Left kidney (tissue), 1 donor: ENCODE measurements at regions not wholly inside any gene's neighbourhood (a gene's known extent, or its start where the extent isn't known, plus 50 kb on each side); places are given as distances from the start of the nearest gene placed in this dataset.
A peak's percentile ranks its signal among the peaks of the same experiment; 100 is the strongest.
"Not testable (repeated sequence)": the region's sequence is repeated elsewhere in the genome, so short reads cannot be mapped to it uniquely, and the experiment has no call there.

Experiments
- DNase-seq: peaks from one replicate; pipeline ENCODE4 v3.0.0-alpha.2; 2013

GRCh38 chr11:128156486-128156885 is 430.9 kb downstream of the ETS1 start:
- no peak for DNase-seq

DNA sequence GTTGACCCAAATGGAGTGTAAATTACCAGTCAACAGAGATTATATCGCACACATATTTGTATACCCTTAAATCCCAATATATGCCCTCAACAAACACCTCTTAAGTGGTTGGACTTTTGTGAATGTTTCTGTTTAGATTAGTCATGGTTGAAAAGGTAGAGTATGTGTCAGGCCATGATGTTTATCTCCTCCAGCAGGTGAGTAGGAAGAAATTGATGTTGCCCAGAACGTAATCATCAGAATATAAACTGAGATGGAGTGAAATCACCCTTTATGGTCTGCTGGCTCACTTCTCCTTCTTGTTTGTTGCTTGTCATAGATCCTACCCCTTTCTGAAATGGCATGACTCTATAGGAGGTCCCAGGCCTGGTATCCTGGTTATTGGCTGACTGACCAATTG is 431.8 kb downstream of the ETS1 start:
- no peak for DNase-seq

DNA sequence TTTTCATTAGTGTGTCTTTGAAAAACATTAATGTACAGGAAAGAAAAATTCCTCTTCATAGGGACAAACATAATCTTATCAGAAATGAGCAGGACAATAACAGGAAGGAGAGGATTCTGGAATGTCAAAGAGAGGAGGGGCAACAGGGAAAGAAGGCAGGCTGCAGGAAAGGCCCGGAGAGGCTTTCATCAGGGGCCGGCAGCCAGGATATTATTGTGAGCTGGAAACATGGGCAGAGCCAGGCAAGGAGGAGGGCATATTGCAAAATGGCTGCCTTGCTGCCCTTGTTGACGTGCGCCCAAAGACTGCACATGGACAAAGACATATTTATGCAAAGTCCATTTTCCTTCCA is 433.7 kb downstream of the ETS1 start:
- DNase-seq = no peak

- no peak for DNase-seq
These were observed 434.3 kb downstream of the ETS1 start for GRCh38 chr11:128152796-128153696.

GRCh38 chr11:128151780-128152179 is 435.6 kb downstream of the ETS1 start:
- no peak for DNase-seq

DNA sequence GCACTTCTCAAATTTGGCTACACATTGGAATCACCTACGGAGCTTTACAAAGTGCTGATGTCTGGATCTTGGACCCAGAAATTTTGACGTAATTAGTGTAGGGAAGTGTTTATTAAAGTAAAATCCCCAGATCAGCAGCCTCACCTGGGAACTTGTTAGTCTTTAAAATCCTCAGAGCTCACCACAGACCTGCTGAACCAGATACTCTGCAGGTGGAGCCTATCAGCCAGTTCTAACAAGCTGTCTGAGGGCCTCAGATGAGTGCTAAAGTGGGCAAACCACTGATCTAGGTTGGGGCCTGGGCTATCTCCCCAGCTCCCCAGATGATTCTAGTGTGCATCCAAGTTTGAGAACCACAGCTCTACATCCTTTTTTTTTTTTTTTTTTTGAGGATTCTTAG is 436.0 kb downstream of the ETS1 start:
- no peak for DNase-seq

- DNase-seq = no peak
These were observed 439.1 kb downstream of the ETS1 start for GRCh38 chr11:128148208-128148607.

- no peak for DNase-seq
These were observed 440.3 kb downstream of the ETS1 start for GRCh38 chr11:128146926-128147605.

GRCh38 chr11:128140293-128140692 is 447.1 kb downstream of the ETS1 start:
- not testable (repeated sequence) for DNase-seq

GRCh38 chr11:128135451-128135850 is 451.9 kb downstream of the ETS1 start:
- DNase-seq = no peak

DNA sequence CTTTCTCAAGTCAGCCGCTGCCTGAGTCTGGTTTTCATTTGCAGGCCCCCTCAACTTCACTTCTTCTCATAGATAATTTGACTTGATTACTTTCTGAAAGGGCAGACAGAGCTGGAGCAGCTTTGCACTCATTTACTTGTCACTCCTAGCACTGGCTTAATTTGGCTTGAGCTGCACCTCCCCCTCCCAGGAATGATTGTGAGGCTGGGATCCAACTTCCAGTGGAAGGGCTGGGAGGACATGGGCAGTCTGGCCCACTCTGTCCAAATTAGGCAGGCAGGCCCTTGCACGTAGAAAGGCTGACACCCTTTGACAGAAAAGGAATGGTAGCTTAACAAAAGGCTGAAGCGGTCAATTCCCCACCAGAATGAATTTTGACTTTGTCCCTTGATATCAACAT is 453.9 kb downstream of the ETS1 start:
- peak; percentile 26 for DNase-seq

DNA sequence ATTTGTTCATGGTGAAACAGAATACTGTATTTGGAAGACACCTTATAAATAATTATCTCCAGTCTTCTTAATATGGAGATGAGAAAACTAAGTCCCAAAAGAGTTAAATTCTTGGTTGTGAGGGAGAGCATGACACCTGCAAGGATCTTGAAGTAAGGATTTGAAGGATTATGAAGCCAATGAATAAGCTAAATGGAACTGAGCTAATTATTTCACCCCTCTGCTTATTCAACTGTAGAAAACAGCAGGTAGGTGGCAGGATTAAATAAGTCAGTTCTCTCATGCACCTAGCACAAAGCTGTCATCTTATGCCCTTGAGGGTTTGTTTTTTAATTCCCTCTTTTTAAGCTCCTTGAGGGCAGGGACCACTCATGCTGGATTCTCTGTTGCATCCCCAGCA is 457.3 kb downstream of the ETS1 start:
- DNase-seq = no peak

DNA sequence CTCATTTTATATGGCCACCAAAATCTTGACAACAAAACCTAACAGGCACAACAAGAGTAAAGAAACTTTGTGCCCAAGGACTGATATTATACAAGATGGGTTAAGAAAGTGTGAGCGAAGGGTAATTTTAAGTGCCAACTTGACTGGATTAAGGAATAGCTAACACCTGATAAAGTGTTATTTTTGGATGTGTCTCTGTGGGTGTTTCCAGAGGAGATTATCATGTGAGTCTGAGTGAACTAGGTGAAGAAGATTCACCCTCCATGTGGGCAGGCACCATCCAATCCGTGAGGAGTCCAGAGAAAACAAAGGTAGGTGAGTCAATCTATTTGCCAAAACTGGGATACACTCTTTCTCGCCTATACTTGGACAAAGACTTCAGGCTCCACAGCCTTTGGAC is 461.6 kb downstream of the ETS1 start:
- DNase-seq = no peak

- DNase-seq = peak; percentile 33
These were observed 470.5 kb downstream of the ETS1 start for GRCh38 chr11:128116885-128117284.

- peak; percentile 14 for DNase-seq
These were observed 470.9 kb downstream of the ETS1 start for GRCh38 chr11:128116447-128116846.

- DNase-seq = no peak
These were observed 481.4 kb downstream of the ETS1 start for GRCh38 chr11:128105950-128106349.

GRCh38 chr11:128105511-128105910 is 481.8 kb downstream of the ETS1 start:
- no peak for DNase-seq

GRCh38 chr11:128103278-128103873 is 484.0 kb downstream of the ETS1 start:
- no peak for DNase-seq

- DNase-seq = no peak
These were observed 488.6 kb downstream of the ETS1 start for GRCh38 chr11:128098781-128099180.

DNA sequence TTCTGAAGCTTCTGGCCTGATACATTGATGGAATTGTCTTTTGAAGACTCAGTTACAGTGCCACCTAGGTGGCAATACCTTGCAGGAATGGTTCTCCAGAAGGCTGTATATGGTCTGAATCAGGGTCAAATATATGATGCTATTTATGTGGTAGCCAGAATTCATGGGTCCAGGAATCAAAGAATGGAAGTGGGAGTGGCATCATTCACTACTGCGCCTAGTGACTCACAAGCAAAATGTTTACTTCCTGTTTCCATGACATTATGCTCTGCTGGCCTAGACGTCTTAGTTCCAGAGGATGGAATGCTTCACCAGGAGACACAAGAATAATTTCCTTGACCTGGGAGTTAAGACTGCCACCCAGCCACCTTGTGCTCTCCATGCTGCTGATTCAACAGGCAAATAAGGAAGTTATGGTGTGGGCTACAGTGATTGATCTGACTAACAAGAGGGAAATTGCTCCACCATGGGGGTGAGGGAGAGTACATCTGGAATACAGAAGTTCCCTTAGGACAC is 491.8 kb downstream of the ETS1 start:
- no peak for DNase-seq

- no peak for DNase-seq
These were observed 493.7 kb downstream of the ETS1 start for GRCh38 chr11:128093689-128094088.

DNA sequence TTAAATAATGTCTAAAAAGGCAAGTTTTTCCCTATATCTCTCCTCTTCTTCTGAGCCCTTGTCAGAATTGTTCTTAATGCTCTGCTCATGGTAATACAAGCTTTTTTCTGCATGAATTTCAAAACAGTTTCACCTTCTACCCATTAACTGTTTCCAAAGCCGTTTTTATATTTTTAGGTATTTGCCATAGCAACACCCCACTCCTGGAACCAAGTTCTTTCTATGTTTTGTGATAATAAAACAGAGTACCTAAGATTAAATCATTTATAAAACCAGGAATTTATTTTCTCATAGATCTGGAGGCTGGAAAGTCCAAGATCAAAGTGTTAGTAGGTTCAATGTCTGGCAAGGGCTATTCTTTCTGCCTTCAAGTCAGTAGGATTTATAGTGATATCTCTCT is 497.4 kb downstream of the ETS1 start:
- DNase-seq = no peak

DNA sequence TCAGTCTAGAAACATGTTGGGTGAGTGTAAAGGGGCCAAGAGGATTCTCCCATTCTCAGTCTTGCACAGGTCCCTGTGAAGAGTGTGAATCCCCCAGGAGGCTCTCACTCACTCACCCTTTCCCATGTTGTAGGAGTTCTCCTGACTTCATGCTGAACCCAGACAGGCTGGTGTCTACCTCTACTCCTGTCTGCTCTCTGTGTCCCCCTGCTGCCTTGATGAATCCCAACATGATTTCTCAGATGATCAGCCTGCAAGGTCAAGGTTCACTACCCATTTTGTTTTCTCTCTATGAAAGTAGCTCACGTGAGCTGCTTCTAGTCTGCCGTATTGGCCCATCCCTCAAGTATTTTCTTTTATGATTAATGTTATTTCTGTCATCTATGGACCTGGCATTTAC is 500.6 kb downstream of the ETS1 start:
- DNase-seq = no peak
